ENCODE measurements at regions not wholly inside any gene's neighbourhood (a gene's known extent, or its start where the extent isn't known, plus 50 kb on each side); places are given as distances from the start of the nearest gene placed in this dataset.

DNA sequence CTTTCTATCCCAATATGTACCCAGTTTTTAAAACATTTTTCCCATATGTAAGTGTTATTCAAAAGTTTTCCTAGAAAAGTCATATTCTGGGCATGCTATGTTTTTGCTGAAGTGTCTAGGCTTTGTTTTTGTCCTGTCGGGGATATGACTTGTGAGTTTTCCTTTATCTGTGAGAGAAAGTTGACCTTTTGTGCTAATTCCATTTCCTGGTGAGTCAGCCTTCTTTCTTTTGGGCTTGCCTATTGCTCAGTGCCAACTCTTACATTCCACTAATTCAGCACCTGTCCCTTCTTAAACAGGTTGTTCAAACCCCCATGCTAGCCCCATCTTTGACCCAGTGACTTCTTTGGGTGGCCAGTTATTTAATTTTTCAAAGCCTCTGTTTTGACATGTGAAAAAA lies 146.2 kb downstream of the AHR start:
- TF ChIP-seq, protein P1, sequence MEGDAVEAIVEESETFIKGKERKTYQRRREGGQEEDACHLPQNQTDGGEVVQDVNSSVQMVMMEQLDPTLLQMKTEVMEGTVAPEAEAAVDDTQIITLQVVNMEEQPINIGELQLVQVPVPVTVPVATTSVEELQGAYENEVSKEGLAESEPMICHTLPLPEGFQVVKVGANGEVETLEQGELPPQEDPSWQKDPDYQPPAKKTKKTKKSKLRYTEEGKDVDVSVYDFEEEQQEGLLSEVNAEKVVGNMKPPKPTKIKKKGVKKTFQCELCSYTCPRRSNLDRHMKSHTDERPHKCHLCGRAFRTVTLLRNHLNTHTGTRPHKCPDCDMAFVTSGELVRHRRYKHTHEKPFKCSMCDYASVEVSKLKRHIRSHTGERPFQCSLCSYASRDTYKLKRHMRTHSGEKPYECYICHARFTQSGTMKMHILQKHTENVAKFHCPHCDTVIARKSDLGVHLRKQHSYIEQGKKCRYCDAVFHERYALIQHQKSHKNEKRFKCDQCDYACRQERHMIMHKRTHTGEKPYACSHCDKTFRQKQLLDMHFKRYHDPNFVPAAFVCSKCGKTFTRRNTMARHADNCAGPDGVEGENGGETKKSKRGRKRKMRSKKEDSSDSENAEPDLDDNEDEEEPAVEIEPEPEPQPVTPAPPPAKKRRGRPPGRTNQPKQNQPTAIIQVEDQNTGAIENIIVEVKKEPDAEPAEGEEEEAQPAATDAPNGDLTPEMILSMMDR (IDR thresholded peaks at IDR 0.05) = no peak
- TF ChIP-seq POLR2A (IDR thresholded peaks at IDR 0.05) = no peak
